ENCODE measurements at regions not wholly inside any gene's neighbourhood (a gene's known extent, or its start where the extent isn't known, plus 50 kb on each side); places are given as distances from the start of the nearest gene placed in this dataset.

GRCh38 chr3:194286375-194287146, 64.6 kb downstream of the CPN2 start:
- H3K27ac ChIP-seq = no peak overlapping the region
- peak in 1 of 2 donors; percentile 7 for DNase-seq
- intact Hi-C loops (cut with DNase I; ENCODE audit: low total_unique reads) = no loop called here
- H3K36me3 ChIP-seq = no peaks in the 10 kb centered on the region
- no peaks in the 10 kb centered on the region for H3K4me1 ChIP-seq
- H3K4me3 ChIP-seq = no peak overlapping the region
- H3K27me3 ChIP-seq = no peaks in the 10 kb centered on the region
- TF ChIP-seq POLR2A (IDR thresholded peaks at IDR 0.05) (no peak), CTCF (IDR thresholded peaks at IDR 0.05) (no peak)
- H3K9me3 ChIP-seq = no peaks in the 10 kb centered on the region

GRCh38 chr3:194287374-194287773, 63.8 kb downstream of the CPN2 start:
- H3K27me3 ChIP-seq = no peaks in the 10 kb centered on the region
- no peak overlapping the region for H3K27ac ChIP-seq
- H3K36me3 ChIP-seq = no peaks in the 10 kb centered on the region
- no peak for TF ChIP-seq POLR2A (IDR thresholded peaks at IDR 0.05)
- TF ChIP-seq CTCF (IDR thresholded peaks at IDR 0.05) = no peak
- no peak for DNase-seq
- H3K4me3 ChIP-seq = no peak overlapping the region
- intact Hi-C loops (cut with DNase I; ENCODE audit: low total_unique reads) = no loop called here
- H3K9me3 ChIP-seq = no peaks in the 10 kb centered on the region
- no peaks in the 10 kb centered on the region for H3K4me1 ChIP-seq

- TF ChIP-seq POLR2A (IDR thresholded peaks at IDR 0.05) (no peak), CTCF (IDR thresholded peaks at IDR 0.05) (no peak)
- Histone ChIP-seq H3K27me3 (no peaks in the 10 kb centered on the region), H3K9me3 (no peaks in the 10 kb centered on the region), H3K27ac (no peak overlapping the region), H3K36me3 (no peaks in the 10 kb centered on the region), H3K4me3 (no peak overlapping the region), H3K4me1 (no peaks in the 10 kb centered on the region)
- intact Hi-C loops (cut with DNase I; ENCODE audit: low total_unique reads) = no loop called here
- DNase-seq = no peak
Observed at GRCh38 chr3:194287977-194288706, 63.0 kb downstream of the CPN2 start.
